ENCODE measurements at regions not wholly inside any gene's neighbourhood (a gene's known extent, or its start where the extent isn't known, plus 50 kb on each side); places are given as distances from the start of the nearest gene placed in this dataset.
"Not testable (repeated sequence)": the region's sequence is repeated elsewhere in the genome, so short reads cannot be mapped to it uniquely, and the experiment has no call there.

DNA sequence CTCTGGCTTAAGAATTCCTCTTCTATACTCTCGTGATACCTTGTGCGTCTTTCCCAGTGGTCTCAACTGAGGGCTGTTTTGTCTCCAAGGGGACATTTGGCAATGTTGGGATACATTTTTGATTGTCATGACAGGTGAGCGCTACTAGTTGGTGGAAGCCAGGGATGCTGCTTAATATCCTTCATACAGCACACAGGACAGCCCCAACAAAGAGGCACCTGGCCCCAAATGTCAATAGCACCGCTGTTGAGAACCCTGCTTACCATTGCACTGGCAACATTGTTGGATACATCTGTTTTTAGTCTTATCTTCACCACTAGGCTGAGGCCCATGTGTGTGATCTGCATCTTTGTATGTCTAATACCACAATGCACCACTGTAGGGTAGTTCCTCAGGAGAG, 114.1 kb downstream of the C9orf152 start:
- DNase-seq (ENCODE audit: low read depth): no peak

DNA sequence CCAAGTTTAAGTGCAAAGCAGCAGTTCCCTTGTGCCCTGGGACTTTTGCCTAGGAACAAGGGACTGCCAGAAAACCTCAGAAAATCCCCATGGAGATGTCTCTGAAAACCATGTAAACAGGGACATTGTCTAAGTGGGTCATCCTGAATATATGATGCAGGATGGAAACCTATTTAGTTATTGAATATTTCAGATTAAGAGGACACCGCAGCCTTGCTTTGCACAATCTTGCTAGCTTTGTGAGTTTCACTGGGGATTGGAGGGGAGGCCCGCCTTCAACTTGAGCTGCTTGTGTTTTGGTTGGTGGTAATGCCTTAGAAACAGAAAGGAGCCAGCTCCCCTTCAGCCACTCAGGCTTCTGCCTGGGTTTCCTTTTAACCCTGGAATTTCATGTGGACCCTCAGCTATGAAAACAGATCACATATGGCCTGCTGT, 112.8 kb downstream of the C9orf152 start:
- DNase-seq (ENCODE audit: low read depth): no peak

DNA sequence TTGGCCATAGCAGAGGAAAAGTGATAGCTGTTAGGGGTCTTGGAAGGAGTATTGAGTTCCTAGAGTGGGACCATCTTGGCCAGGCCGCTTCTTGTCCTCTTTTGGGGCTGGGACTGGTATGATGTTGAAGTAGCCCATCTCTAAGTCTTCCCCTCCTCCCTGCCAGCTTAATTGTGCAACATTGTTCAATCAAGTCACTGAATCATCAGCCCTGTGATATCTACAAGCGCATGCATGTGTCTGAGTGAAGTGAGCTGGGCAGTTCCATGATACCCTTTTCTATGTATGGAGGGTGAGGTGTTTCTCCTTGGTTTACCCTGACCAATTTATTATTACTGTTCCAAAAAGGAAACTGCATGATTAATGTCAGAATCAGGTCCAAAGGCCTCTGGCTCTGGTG, 112.2 kb downstream of the C9orf152 start:
- DNase-seq (ENCODE audit: low read depth): peak; percentile 57

DNA sequence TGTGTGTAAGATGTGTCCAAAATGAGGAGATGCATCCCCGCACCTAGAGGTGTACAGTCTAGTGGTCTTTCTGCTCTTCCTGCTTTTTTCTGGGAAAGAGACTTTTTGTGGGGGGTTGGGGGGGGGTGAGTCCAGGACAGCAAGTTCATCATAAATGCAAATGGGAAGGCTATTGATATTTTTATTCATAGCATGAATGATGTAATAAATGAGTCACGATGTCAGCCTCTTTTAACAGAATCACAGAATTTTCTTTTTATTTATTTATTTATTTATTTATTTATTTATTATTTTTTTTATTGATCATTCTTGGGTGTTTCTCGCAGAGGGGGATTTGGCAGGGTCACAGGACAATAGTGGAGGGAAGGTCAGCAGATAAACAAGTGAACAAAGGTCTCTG, 111.3 kb downstream of the C9orf152 start:
- not testable (repeated sequence) for DNase-seq (ENCODE audit: low read depth)

- DNase-seq (ENCODE audit: low read depth): peak; percentile 61
These were observed 108.5 kb downstream of the C9orf152 start for GRCh38 chr9:110099236-110100095.

DNA sequence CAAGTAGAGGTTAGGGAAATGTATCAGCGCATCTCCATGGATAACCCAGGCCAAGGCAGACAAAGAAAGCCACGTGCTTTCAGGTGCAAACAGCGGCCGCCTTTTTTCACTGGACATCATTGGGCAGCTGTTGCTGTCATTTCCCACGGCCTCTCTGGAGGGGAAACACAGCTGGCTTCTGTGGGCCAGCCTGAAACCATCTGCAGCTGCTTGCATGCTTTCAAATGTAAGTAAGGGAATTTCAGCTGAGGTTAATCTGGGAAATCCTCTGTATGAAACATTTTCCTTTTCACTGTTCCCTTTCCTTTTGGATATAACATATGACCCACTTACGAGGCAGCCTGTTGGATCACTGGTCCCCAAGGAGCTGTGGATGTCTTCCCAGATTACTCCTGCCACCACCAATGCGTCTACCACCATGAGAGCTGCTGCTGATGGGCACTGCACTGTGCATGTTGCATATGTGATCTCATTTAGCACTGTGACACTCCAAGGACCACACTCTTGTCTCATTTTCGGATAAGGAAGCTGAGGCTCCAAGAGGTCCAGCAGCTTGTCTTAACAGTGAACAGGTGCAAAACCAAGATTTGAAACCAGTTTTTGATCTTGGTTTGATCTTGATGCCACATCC, 106.3 kb downstream of the C9orf152 start:
- DNase-seq (ENCODE audit: low read depth): no peak

DNA sequence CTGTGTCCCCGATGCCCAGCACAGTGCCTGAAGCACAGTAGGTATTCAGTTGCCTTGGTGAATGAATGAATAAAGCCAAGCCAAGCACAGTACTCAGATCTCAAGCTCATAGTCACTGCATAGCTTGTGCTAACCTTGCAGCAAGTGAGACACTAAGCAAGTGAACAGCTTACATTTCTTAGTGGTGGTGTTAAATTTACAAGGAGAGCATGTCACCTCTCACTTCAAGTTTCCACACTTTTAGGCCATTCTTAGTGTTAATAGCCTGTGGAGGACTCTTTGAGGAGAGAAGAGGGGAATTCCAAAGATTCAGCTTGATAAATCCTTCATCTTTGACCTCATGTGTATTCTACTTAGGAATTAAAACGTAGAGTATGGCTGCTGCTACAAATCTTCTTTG, 104.7 kb downstream of the C9orf152 start:
- DNase-seq (ENCODE audit: low read depth): no peak

DNA sequence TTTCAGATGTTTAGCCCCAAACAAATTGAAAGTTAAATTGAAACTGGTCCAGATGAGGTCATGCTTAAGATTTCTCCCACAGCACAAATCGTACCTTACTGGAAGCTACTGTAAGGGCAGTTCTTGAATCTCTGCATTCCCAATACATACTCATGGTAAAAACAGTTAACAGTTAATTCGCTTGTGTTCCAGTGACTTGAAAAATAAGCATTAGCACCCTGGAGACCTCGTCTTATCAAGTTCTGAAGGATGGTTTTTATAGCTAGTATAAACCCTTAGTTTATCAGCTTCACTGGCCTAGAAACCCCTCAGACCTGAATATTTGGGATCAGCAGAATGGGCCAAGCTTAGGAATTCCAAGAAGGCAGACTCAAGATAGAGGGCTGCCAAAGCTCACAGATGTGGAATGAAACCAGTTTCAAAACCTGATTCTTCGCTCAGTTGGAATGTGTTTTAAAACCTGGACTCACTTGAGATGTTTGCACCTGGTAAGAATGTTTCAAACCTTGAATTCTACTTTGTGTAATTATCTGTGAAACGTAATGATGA, 103.6 kb downstream of the C9orf152 start:
- DNase-seq (ENCODE audit: low read depth): no peak

GRCh38 chr9:110105107-110105506, 102.9 kb downstream of the C9orf152 start:
- DNase-seq (ENCODE audit: low read depth): no peak

GRCh38 chr9:110106661-110107060, 101.3 kb downstream of the C9orf152 start:
- no peak for DNase-seq (ENCODE audit: low read depth)

GRCh38 chr9:110109333-110110092, 98.4 kb downstream of the C9orf152 start:
- DNase-seq (ENCODE audit: low read depth): no peak

DNA sequence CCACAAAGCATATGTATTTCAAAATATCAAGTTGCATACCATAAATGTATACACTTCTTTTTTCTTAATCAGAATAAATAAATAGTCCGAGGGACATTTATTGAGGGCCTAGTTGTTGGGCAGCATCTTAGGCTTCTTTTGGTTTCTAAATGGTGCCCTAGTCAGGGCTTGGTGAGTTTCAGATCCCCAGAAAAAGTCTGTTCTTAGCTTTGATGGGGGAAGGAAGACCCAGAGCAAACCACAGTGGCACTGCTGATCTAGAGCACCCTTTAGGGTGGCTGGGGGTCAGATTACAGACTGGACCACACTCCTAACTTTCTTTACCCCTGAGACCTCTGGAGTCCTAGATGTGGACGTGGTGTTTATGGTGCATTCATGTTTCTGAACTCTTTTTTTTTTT, 97.8 kb downstream of the C9orf152 start:
- DNase-seq (ENCODE audit: low read depth): no peak

- no peak for DNase-seq (ENCODE audit: low read depth)
These were observed 96.1 kb downstream of the C9orf152 start for GRCh38 chr9:110111868-110112267.

DNA sequence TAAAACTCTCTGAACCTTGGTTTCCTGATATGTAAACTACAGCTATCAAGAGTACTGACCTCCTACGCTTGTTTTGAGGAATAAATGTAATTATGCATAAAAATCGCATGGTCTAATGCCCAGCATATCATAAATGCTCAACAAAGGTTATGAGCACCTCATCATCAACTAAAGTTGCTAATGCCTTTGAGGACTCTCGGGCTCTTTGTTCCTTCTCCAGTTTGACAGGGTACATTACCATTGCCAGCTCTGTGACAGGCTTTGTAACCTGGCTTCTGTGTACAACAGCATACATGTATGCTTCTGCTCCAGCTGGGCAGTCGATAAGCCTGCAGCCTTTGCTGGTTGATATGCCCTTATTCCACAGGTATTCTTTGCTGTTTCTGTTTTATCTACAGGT, 95.2 kb downstream of the C9orf152 start:
- DNase-seq (ENCODE audit: low read depth): no peak

- no peak for DNase-seq (ENCODE audit: low read depth)
These were observed 93.7 kb downstream of the C9orf152 start for GRCh38 chr9:110114086-110114858.

- no peak for DNase-seq (ENCODE audit: low read depth)
These were observed 93.1 kb downstream of the C9orf152 start for GRCh38 chr9:110114859-110115201.

GRCh38 chr9:110115341-110115820, 92.6 kb downstream of the C9orf152 start:
- DNase-seq (ENCODE audit: low read depth): peak; percentile 71

GRCh38 chr9:110115826-110116542, 92.0 kb downstream of the C9orf152 start:
- DNase-seq (ENCODE audit: low read depth): no peak

DNA sequence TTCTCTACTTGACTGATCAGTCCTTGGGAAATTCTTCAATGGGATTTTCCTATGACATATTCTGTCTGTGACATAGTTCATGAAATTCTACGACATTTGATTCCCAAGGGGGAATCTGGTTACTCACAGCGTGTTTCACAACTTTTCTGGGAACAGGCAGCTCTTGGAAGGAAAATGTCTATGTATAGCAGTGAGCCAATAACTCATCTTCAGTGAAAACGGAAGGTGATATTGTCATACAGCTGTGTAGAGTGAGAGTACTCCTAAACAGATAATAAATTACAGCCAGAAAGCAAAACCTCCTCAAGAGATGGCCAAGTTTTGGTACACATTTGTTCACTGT, 91.4 kb downstream of the C9orf152 start:
- DNase-seq (ENCODE audit: low read depth): peak; percentile 89

DNA sequence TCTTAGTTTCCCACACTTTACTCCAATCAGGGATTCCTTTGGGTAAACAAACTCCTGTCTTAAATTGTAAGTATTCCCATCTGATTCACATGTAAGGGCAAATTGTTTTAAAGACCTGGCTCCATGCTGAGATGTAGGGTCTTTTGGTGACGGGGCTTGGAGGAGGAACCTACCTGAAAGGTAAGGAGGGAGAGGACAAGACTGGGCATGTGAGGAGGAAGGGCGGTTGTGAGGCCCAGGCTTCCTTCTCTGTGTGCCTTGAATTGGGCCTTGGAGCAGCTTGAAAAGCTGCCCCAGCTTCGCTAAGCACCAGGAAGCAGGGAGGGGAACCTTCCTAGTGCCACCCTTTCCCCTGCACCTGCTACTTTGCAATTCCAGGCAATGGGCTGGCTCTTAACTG, 86.8 kb downstream of the C9orf152 start:
- no peak for DNase-seq (ENCODE audit: low read depth)
